Glomerular visceral epithelial cell (primary cell): ENCODE measurements at regions not wholly inside any gene's neighbourhood (a gene's known extent, or its start where the extent isn't known, plus 50 kb on each side); places are given as distances from the start of the nearest gene placed in this dataset.
A peak's percentile ranks its signal among the peaks of the same experiment; 100 is the strongest.

ENCODE experiments used
- DNase-seq: peaks from one replicate; pipeline ENCODE4 v3.0.0-alpha.2; 2016; ENCODE audit errors: extremely low spot score

DNA sequence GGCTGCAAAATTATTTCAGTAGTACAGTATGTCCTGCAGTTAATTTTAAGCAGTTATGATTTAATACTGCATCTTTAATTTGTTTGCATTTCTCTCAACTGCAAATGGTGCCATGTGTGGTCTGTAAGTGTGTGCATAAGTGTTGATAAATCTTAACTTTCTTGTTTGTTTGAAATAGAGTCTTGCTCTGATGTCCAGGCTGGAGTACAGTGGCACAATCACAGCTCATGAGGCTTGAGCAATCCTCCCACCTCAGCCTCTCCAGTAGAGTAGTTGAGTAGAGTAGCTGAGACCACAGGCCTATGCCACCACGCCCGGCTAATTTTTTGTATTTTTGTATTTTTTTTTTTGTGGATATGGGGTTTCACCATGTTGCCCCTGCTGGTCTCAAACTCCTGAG lies 322.5 kb upstream of the NR3C2 start:
- no peak for DNase-seq

DNA sequence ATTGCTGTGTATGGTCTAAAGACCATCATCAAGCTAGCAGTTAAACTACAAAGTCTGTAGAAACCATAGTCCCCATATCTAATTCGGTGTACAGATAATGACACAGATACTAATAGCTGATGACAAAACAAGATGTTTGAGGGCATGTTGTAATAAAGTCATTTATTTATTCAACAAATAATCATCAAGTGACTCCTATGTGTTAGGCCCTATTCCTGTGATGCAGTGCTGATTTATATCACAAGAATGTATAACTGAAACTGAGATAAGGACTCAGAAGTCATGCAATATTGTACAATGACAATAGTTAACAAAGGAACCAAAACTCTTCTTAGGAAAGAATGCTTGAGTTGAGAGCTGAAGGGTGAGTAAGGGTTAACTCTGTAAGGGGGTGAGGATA lies 315.0 kb upstream of the NR3C2 start:
- no peak for DNase-seq

DNA sequence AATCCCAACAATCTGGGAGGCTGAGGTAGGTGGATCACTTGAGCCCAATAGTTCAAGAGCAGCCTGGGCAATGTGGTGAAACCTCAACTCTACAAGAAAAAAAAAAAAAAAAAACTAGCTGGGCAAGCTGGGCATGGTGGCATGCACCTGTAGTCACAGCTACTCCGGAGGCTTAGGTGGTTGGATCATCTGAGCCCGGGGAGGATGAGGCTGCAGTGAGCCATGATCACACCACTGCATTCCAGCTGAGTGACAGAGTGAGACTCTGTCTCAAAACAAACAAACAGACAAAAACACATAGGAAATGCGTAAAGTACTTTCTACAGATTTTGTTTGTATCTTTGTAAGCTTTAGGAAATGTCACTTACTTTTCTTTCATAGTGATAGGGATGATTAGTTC lies 307.2 kb upstream of the NR3C2 start:
- DNase-seq, result peak; percentile 8

DNA sequence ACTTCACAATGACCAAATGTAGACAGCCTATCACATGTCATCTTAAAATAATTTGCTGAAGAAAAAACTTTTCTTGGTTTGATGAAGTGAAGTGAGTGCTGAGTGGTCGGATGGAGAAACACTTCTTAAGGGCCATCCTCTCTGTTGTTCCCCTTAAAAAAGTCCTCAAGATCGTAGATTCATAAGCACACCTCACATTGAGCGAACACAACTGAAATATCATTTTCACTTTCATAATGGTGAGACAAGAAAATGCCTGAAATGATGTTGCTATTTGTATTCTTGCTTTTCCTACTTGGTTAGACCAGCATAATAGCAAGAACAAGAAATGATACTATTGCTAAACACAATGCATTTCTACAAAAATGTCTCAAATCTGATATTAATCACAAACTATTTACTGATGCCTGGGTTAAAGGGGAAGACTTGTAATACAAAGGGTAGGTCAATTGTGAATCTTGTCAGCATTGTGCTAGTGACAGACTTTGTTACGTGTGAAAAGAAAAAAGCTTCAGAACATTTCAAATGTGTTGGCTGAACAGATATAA lies 305.6 kb upstream of the NR3C2 start:
- no peak for DNase-seq

DNA sequence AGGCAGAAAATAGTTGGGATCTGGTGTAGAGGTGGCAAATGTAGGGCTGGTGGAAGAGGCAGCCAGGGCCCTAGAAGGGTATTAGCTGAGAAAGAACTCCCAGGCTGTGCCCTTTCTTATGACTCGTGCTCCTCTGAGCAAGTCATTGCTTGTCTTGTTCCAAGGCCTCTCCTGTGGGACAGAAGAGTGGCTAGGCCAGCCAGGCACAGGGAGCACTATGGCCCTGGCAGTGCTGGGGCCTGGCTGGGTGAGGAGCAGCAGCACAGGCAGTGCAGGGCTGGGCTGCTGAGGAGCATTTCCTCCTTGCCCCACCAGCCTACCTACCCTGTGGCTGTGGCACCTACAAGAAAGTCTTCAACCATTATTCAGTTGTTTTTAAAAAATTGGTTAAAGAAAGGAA lies 298.5 kb upstream of the NR3C2 start:
- DNase-seq, result no peak

DNA sequence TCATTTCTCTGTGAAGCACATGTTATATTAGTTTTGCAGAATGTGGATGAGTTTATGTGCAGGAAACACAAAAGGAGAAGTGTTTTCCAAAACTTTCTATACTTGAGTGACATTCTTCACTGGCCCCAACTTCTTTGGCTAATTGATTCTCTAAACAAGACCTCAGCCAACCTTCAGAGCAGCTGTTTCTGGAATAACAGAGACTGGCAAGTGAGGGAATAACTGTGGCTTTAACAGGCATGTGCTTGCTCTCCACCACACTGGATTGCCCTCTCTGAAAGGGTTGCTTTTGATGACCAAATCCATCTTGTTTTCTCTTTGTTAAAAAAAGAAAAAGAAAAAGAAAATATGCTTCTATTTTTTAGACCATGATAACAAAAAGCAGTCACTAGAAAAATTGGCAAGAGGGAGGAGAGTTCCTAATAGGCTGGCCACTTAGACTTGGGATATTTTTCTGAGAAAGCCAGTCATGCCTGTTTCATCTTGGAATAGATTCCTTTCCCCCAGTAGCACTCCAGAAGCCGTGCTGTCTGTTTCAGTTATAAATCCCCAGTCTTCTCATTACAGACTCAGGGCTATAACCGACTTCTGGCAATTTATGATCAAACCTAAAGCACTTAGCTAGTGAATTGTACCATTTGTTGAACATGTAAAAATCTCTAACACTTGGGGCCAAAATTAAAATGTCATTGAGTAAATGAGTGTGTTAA lies 295.0 kb upstream of the NR3C2 start:
- DNase-seq, result no peak

DNA sequence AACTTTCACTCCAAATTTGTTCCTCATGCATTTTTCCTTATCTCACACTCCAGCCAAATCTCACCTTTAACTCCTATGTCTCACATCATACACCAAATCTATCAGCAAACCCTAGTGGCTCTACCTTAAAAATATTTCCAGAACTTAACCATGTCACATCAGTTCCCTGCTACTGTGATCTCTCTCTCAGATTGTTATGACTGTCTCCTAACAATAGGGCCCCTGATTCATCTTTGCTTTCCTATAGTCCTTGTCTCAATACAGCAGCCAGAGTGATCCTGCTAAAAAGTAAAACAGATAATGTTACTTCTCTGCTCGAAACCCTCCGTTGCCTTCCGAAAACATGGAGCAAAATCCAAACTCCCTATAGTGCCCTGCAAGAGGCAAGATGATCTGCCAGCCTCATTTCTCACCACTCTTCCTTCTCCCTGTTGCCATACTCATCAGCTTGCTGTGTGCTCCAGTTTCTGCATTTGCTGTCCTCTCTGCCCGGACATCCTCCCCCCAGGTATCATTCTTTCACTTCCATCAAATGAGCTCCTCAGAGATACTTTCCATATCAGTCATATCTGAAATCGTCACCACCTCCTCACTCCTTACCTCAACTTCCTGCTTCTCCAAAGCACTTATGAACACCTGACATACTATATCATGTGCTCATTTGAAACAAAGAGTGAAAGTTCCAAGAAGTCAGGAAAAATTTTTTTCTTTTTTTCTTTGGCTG lies 293.4 kb upstream of the NR3C2 start:
- no peak for DNase-seq

DNA sequence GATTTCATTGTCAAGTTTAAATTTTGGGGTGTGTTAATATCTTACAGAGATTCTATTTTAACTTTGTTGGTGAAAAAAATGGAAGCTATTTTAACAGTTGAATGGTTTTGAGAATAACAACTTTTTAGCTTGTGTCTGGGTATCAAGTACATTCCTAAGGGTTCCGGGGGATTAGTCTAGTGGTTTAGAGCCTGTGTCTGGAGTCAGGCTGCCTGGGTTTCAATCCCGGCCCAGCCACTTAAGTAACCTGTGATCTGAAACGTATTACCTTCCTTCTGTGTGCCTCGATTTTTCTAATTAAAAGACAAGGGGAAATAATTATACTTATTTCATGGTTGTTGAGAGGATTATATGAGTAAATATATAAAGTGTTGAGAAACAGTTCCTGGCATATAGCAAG lies 288.6 kb upstream of the NR3C2 start:
- DNase-seq, result peak; percentile 49

DNA sequence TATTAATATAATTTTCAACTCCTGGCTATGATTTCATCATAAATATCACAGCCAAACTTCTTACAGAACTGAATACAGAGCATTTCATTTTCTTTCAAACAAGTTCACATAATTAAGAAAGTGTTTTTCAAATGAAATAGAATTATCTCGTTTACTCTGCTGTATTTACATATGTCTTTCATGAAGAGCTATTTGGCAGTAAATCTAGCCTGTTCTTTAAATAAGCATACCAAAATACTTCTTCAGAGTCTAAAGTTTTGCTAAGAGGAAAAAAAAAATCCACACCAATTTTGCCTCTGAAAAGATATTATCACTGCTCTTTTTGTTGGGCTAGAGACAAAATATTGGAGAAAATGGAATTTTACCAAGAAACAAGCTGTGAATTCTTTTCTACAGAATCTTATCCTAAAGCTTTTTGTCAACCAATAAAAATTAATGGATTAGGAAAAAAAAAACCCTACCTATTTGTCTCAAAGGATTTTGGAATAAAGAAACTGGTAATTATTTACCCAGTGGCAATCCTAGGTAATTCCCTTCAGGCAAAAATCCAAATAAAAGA lies 287.9 kb upstream of the NR3C2 start:
- DNase-seq, result no peak

DNA sequence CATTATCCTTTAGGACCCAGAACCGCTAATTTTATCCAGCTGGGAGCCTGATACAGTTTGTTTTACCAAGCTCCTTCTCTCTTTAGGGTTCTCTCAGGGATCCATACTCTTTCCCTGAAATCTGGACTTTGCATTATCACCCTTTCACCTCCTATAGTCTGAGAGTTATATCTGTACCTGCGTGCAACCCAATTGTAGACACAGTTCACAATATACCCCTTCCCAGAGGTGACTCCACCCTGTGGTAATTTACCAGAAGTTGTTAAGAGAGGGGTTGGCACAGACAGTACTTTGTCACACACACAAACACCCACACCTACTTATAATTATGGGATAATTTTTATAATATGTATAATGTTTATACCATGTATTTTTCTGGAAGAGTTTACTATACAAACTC lies 275.8 kb upstream of the NR3C2 start:
- no peak for DNase-seq

DNA sequence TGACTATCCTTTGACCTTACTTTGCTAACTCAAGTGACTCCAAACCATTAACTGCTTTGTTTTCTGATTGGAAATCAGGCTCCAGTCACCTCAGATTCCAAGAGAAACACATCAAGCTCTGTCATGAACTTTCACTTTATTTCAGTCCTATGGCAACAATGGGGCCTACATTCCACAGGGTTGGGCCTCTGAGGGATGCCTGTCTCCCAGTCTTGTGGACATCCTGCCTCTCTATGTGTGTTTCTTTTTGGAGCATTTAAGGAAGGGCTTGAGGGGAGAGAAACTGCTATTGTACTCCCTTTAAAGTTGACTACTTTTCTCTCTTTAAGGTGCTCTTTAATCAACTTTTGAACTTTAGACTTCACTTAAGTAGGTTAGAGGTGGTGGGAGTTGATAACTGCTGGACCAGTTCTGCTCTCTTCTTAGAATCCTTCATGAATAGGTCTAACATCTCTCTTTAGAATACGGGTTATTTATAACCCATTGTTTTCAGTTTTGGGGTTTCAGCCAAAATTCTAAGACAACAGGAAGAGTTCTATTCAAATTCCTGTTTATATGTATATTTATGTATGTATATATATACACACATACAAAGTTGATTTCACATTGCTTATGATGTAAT lies 274.3 kb upstream of the NR3C2 start:
- DNase-seq, result peak; percentile 1

DNA sequence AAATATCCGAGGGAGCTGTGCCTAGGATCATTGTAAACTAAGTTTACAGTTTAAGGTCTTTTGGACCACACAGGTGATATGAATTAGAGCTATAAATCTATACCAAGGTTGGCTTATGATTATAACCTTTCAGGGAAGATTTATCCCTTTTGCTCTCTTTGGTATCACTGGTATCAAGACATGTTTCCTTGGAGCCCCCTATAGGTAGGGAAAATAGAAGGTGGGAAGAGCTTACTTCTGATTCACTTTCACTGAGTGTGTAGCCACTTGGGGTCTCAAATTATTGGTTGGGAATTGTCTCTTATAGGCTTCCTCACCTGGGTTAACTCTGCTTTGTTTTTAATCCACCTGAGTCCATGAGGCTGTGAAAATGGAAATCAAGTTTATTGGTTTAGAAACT lies 262.1 kb upstream of the NR3C2 start:
- no peak for DNase-seq

DNA sequence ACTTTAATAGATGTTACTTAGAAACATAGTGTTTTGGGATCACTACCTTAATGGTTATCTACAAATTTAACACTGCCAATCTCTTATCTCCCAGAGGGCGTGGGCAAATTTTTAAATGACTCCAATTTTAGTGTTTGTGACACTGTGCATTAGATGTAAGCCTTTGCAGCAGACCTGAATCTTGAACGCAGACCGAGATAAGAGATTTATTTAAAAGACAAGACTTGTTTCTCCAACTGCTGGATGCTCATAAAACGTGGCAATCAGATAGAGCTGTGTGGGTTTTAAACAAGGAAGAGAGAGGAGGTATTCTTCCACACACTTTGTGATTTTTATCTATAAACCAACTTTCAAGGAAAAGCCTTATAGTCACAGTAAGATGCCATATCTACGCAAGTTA lies 252.5 kb upstream of the NR3C2 start:
- DNase-seq, result no peak

DNA sequence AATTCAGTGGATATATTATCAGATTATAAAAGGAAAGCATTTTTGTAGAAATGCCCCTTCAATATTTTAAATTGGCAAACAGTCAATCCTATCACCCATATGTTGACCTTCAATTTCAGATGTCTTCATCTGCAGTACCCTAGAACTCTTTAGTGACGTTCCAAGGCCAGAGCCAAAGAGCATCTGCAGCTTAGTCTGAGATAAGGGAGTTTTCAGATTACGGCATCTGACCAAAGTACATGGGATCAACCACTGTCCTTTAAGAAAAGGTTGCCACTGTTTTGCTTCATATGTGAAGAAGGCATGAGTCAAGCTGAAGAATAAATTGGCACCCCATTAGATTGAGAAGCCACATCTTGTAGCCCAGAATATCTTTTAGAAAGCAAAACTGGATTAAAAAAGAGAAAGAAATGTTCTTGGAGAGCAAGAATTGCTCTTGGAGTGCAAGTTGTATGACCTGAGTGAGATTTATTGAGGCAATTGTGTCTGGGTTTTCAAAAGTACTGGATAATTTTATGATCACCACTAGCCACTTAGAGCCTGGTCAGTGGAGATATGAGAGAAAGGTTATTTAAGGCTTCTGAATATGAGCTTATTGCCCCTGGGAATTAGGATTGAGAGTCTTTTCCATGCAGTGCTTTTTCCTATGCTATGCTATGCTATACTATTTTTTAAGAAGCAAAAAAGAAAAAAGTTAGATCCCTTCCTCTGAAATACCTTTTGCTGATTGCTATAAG lies 251.9 kb upstream of the NR3C2 start:
- no peak for DNase-seq

DNA sequence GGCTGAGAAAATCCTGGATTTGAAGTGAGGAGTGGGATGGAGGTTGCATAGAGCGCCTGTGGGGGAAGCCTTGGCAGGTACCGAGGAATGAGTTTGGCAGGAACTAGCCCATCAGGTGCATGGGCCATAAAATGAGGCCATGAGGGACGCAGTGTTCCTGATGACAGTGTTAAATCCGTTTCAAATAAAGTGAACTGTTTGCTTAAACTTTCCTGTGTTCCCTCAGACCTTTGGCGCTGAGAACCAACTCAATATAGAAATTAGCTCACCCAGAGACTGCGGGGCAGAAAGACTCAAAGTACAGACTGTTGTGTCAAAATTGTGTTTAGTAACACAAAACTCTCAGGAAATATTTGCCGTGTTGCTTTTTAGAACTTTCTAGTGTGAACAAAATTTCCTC lies 250.0 kb upstream of the NR3C2 start:
- no peak for DNase-seq

DNA sequence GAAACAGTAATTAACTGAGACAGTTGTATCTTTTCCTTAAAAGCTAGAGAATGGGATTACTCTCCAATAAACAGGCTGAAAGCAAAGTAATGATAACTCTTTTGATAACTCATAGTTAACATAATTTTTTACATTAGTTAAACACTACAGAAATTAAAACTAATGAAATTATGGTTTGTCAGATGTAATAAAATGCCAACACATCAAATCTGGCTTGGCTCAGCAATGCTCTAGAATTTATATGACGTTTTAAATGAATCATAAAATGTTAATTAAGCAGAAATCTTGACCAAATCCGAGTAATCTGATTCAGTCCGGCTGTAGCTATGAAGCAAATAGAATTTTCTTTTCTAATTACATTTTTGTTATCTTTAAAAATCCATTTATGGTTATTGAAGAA lies 244.2 kb upstream of the NR3C2 start:
- DNase-seq, result no peak

DNA sequence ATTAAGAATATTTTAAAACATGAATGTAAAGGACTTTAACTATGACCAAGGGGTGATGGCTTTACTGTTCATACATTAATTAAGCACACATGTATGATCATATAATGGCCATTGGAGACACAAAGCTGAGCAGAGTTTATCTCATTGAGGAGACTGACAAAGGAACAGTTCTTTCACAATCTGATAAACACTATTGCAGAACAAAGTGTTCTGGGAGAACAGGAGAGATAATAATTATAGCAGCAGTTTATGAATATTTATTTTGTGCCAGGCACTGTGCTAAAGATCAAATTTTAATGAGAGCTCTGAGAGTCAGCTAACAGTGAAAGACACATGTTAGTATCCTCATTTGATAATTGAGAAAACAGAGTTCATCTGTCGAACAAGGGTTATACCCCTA lies 242.4 kb upstream of the NR3C2 start:
- no peak for DNase-seq

DNA sequence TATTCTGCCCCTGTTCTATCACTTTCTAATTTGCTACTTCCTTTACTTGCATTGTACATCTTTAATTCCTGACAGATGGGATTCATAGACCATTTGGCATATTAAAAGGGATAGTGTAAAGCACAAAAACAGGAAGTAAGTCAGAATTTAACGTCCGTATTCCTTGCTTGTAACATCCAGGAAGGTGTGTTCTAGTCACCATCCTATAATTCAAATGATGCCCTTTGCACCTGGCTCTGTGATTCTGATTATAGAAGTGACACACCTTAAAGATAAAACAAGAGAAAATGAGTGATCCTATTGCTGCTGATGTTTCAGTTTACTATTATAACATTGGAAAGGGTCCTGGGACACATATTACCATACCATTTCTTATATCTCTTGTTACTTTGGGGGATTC lies 238.7 kb upstream of the NR3C2 start:
- no peak for DNase-seq

DNA sequence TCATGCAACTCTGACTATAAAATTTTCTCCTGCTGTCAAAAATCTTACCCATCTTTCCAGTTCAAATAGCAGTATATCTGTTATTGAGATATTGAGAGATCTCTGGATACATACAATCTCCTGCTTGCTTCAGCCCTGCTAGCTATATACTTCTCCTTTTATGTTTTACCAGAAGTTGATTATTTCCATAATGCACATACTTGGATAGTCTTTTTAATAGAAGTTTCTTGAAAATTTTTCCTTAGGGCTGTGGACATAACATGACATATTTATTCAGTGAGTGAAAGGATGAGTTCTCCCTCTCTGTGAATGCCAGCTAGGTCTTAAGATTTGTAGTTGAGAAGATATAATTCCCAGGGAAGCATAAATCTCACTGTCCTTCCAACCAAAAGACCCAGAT lies 234.1 kb upstream of the NR3C2 start:
- DNase-seq, result no peak

DNA sequence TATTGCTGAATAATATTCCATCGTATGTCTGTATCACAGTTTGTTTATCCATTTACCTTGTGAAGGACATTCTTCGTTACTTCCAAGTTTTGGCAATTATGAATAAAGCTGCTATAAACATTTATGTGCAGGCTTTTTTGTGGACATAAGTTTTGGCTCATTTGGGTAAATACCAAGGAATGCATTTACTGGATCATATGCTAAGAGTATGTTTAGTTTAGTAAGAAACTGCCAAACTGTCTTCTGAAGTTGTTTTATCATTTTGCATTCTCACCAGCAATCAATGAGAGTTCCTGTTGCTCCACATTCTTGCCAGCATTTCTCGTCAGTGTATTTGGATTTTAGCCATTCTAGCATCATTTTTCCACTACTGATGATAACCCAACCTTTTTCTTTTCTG lies 232.7 kb upstream of the NR3C2 start:
- no peak for DNase-seq

DNA sequence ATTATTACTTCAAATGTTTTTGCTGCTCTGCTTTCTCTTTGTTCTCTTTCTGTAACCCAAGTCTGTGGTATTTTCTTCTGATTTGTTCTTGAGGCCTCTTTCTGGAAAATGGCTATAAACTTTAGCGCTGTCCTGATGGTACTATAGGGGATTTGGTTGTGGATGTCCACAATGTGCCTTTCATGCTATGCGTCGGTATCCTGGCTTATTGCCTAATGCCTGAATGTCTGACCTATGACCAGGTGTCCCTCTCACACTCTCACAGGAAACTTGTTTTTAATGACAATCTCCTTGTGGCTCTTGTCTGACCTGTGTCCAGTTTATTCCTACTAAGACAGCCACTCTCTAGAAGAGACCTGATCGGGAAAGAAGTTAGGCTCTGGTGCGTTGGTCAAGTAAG lies 222.4 kb upstream of the NR3C2 start:
- DNase-seq, result no peak

DNA sequence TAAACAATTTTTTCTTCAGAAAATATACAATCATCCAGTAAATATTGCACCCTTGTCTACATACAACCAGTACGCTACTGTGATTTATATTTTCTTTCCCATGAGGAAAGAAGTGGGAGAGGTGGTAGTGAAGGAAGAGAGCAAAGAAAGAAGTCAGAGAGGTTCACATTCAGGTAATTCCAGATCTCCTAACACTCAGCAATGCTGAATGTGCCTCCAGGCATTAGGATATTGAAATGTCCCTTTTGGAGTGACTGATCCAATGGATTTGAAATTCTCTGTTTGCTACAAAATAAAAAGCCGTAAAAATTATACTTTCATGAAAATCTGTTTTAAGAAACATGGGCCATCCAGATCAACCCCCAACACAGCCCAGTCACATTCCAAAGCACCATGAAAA lies 211.9 kb upstream of the NR3C2 start:
- DNase-seq, result no peak
